GM21423 (cell line): ENCODE measurements at regions not wholly inside any gene's neighbourhood (a gene's known extent, or its start where the extent isn't known, plus 50 kb on each side); places are given as distances from the start of the nearest gene placed in this dataset.

ENCODE experiments used
- ATAC-seq: cut with Tn5 transposase; IDR thresholded peaks from one replicate; pipeline ENCODE4 v1.9.1; 2021; ENCODE audit warnings: mild to moderate bottlenecking, moderate library complexity; ENCODE audit not compliant: unreplicated experiment

DNA sequence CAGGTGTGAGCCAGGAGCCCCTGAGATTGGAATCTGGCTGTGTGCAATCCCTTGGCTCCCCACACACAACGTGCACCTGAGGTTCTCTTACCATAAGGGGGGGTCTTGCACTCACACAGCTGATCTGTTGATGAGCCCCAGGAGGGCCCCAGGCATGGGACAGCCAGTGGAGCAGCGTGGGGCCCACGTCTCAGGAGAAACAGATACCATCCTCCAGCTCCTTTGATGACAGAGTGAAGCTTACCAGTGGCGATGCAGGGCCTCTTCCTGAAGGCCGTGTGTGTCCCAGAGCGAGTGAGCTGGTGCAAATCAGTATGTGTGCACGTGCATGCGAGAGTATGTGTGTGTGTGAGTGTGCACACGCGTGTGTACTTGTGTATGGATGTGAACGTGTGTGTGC is 287.4 kb downstream of the IRX1 start:
- no peak for ATAC-seq

GRCh38 chr5:3886524-3887451 is 291.2 kb downstream of the IRX1 start:
- ATAC-seq = no peak

GRCh38 chr5:3888310-3888709 is 292.7 kb downstream of the IRX1 start:
- ATAC-seq = no peak

DNA sequence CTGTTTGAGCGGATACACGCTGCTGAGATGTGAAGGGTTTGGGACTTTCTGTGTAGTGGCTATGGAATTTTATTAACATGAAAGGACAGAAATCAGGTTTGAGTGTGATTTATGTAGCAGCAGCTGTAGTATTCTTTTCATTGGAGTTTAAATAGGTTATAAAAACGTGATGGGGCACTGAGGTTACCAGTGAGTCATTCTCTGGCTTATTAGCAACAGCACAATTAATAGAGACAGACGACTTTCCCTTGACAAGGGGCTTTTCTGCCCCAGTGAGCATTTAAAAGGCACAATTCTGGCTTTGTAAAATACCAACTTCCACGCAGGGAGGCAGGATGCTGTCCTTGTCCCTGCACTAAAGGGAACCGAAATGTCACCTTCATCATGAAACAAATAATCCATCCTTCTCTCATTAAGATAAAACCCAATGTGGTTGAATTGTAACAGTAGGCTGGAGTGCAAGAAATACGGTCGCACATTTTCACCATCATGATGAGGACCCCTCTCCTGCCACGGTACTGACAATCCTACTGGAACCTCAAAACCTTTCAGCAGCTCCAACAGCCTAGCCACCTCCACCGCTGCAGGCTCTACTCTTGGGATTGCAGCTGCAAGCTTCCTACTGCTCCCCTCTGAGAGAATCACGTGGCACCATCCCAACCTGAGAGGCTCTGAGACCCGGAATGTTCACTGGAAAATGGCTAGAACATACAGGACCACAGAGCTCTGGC is 293.9 kb downstream of the IRX1 start:
- no peak for ATAC-seq

- ATAC-seq = no peak
Observed at GRCh38 chr5:3891113-3891512, 295.5 kb downstream of the IRX1 start.

GRCh38 chr5:3893527-3893926 is 297.9 kb downstream of the IRX1 start:
- ATAC-seq = no peak

DNA sequence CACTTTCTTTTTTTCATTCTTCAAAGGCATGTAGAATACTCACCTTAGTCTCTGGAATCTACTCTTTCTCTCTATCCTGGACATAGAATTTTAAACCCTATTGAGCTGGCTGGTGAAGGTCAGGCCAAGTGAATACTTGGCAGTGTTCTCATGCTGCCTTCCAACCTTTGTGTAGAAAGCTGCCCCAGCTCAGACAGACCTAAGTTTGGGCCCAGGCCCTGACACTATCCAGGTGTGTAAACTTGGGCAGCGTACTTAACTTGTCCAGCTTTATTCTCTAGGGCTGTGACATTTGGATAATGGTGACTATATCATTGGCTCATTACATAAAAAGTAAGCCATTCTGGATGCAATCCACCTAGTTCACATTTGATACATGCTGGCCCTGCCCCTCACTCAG is 298.3 kb downstream of the IRX1 start:
- no peak for ATAC-seq

DNA sequence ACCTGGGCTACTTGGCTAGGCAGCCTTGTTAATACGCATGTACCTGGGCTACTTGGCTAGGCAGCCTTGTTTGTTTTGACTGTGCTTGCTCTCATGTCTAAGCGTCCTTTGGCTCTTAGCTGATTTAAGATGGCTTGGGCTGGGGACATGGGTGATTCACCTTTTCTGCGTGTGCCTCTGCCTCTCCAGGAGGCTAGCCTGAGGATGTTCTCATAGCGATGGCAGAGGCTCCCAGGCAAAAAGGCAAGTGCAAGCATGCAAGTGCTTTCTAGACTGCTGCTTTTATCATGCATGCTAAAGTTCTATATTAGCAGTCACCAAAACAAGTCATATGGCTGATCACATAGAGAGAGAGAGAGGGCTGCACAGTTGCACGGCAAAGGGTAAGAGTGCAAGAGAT is 300.5 kb downstream of the IRX1 start:
- ATAC-seq = no peak

DNA sequence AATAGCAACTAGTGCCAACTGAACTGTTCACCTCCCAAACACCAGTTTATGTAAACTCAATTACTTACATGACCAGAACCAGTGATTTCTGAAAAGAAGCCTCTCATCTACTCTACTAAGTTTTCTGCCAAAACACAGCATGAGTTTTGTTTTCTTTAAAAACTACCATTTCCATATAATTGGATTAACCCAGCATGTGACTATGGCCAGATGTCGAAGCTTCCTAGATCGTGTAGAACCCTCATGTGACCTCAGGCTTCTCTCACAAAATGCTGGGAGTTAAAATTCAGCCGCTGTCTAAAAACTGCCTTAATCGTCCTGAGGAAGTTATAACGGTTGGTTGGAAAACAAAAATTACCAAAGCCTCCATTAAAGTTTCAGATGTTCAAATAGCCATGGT is 303.5 kb downstream of the IRX1 start:
- no peak for ATAC-seq

GRCh38 chr5:3904584-3904983 is 309.0 kb downstream of the IRX1 start:
- ATAC-seq = no peak

- no peak for ATAC-seq
Observed at GRCh38 chr5:3905031-3905430, 309.4 kb downstream of the IRX1 start.

DNA sequence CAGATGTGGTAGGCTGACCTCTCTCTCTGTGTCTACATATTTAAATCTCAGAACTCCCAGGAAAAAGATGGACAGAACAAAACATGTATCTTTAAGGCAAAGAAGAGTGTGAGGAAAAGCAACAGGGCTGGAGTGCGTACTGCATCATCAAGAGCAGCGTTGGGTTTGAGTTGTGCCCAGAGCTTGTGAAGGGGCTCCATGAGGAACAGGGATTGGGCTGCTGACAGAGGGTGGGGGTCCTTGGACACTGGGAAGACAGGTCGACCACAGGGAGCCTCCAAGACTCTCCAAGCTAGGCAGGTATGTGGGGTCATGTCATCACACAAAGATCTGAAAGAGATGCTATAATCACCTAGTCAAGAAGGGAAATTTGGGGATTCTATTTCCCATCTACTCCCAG is 309.9 kb downstream of the IRX1 start:
- ATAC-seq = no peak

DNA sequence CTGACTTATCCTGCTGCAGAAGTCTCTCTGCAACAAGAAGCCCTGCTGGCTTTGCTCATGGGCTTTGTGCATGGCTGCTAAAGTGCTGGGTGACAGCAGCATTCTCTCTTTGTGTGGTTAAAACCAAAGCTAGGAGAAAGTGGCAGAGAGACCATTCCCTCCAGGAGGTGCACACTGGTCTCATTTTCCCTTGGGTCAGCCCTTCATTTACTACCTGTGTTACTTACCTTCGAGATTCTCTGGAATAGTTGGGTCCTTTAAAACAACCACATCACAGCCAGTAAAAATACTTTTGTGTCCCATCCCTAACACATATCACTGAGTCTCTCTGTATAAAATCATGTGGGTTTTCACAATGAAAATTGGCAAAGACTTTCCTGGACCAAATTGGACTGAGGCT is 315.5 kb downstream of the IRX1 start:
- no peak for ATAC-seq

DNA sequence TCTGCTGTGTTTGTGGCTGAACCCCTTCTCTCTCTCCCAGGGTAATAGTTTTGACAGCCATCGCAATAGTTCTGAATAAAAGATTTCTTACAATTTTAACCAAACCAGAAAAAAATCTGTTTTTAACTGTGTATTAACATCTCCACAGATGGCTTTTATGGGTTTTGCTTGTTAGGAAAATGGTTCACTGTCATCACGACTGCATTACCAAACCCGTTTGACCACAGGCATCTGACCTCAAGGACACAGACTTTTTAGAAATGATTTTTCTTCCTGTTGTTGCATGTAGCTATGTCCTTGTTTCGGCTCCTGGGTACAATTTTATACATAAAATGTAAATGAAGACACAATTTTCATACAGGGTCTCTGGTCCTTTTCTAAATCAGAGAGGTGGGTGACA is 316.1 kb downstream of the IRX1 start:
- no peak for ATAC-seq

- no peak for ATAC-seq
Observed at GRCh38 chr5:3912790-3913189, 317.2 kb downstream of the IRX1 start.

- ATAC-seq = no peak
Observed at GRCh38 chr5:3913279-3913678, 317.6 kb downstream of the IRX1 start.

DNA sequence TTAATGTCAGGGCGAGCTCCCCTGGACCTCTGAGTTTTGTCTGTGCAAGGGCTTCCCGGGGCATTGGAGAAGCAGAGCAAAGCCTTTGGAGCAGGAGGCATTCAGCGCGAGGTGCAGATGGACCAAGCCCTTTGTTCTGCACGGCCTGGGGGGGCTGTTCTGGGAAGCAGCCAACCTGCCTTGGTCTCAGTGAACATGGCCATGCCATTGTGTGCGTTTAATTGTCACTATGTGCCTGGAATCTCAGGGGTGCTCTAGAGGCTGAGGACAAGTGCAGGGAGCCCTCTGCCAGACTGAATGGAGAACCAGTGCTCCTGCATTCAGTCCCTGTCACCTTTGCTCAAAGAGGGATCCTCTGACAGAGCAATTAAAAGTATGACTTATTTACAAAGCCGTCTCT is 329.4 kb downstream of the IRX1 start:
- no peak for ATAC-seq

GRCh38 chr5:3925935-3926334 is 330.3 kb downstream of the IRX1 start:
- no peak for ATAC-seq

GRCh38 chr5:3929799-3930198 is 334.2 kb downstream of the IRX1 start:
- no peak for ATAC-seq

DNA sequence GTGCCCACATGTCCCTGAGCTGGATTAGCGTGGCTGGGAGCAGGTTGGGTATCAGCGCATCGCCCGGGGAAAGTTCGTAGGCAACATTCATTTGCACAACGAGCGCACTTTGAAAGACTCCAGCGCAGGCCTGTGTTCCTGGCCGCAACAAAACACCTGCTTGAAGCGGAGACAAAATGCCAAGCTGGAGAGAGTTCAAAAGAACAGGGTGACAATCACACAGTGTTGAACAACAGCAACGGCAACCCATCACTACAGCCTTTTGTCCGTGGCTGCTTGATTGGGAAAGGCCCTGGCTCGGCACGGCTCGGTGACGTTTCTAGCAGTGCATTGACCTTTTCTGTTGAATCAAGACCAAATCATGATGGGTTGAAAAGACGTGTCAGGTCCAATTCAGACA is 336.3 kb downstream of the IRX1 start:
- ATAC-seq = no peak

GRCh38 chr5:3933536-3933935 is 337.9 kb downstream of the IRX1 start:
- no peak for ATAC-seq

DNA sequence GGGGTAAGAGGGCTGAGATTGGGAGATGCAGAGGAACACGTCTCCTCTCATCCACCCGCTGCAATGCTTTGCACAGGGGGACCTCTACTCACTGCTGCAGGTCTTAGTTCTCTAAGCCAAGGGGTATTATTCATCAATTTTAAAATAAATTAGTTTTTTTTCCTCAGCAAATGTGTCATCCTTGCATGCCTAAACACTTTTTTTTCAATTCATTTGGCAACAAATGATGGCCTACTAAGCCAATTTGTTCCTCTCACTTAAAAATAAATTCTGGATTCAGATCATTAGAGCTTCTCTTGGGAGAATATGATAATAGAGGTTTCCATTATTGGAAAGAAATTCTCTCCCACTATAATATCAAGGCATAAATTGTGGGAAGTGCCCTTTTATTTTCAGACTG is 338.3 kb downstream of the IRX1 start:
- no peak for ATAC-seq
